OCI-LY1 (cell line): ENCODE measurements at regions not wholly inside any gene's neighbourhood (a gene's known extent, or its start where the extent isn't known, plus 50 kb on each side); places are given as distances from the start of the nearest gene placed in this dataset.

Experiments
- CTCF ChIP-seq: fragments of 200-600 bp; sonication (generic), shearing (Covaris generic); IDR thresholded peaks from 2 replicates; pipeline ENCODE4 v1.5.1; 2017; ENCODE audit warnings: mild to moderate bottlenecking, antibody characterized with exemption, low read length, moderate library complexity, mixed read lengths
- EZH2 ChIP-seq: fragments of 200-600 bp; sonication (generic), shearing (Covaris generic); IDR thresholded peaks from 2 replicates; pipeline ENCODE4 v1.8.0; 2017; ENCODE audit warnings: borderline replicate concordance, mixed run types, mild to moderate bottlenecking, antibody characterized with exemption, low read length, moderate library complexity, mixed read lengths

- TF ChIP-seq CTCF (no peak), EZH2 (no peak)
Measured at GRCh38 chr11:92346220-92346619, 121.6 kb downstream of the FAT3 start.
